ENCODE measurements at regions not wholly inside any gene's neighbourhood (a gene's known extent, or its start where the extent isn't known, plus 50 kb on each side); places are given as distances from the start of the nearest gene placed in this dataset.

DNA sequence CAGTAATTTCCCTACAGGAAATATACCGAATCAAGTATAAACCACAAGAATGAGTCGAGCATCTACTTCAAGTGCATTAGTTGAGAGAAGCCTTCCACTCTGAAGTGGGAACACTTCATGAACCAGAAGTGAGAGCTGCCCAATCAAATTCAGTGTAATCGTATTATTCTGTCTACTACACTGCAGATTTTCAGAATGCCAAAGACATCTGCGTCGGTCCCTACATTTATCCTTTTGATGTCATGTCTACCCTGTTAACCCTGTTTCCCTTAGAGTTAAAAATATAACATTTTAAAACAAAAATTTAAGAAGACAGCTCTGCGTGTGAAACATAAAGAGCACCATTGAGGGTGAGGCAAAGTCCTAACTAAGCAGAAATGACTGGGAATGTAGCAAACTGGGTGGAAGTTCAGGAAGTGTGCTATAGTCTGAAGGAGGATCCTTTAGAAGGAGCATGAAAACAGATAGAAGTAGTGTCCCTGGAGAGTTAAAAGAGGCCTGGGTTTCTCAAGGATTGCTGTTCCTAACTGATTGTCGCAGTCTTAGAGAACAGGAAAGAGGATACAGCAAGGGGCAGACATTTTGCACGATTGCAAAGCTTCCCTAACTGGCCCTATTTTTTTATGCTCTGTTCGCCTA is 291.2 kb downstream of the PTPRC start (continued):
- TF ChIP-seq IKZF1 (conservative IDR thresholded peaks at IDR 0.05) (0 out of 2 replicates have a peak, but pooled peaks have one; percentile 37), RAD51 (IDR thresholded peaks at IDR 0.05) (no peak), MTA3 (IDR thresholded peaks at IDR 0.05; ENCODE audit: borderline replicate concordance, low read length) (no peak), TCF3 (IDR thresholded peaks at IDR 0.05; ENCODE audit: borderline replicate concordance, insufficient read depth, low read depth, low read length) (no peak), LARP7 (IDR thresholded peaks at IDR 0.05) (no peak), POLR2AphosphoS2 (IDR thresholded peaks at IDR 0.05; ENCODE audit: low read depth, low read length) (no peak), IKZF2 (IDR thresholded peaks at IDR 0.05) (peak; percentile 40 to 44; a peak in 2 of 4 replicates), BACH1 (IDR thresholded peaks at IDR 0.05; ENCODE audit: borderline replicate concordance) (no peak)
- TF ChIP-seq, protein P1, sequence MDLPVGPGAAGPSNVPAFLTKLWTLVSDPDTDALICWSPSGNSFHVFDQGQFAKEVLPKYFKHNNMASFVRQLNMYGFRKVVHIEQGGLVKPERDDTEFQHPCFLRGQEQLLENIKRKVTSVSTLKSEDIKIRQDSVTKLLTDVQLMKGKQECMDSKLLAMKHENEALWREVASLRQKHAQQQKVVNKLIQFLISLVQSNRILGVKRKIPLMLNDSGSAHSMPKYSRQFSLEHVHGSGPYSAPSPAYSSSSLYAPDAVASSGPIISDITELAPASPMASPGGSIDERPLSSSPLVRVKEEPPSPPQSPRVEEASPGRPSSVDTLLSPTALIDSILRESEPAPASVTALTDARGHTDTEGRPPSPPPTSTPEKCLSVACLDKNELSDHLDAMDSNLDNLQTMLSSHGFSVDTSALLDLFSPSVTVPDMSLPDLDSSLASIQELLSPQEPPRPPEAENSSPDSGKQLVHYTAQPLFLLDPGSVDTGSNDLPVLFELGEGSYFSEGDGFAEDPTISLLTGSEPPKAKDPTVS (IDR thresholded peaks at IDR 0.05; ENCODE audit: low read depth, low read length), result no peak

GRCh38 chr1:198932351-198932991 is 293.6 kb downstream of the PTPRC start:
- ChIA-PET SMC1A (ENCODE audit: uncharacterized antibody, unreplicated experiment) (interaction anchor here (0.6 to 2.5 kb wide), 21 partner anchors 9 to 341 kb away, joined by 3 to 12 read pairs (median 4); no protein-coding TSS in a partner anchor), RAD21 (ENCODE audit: unreplicated experiment) (interaction anchor here (0.8 to 6.7 kb wide), 14 partner anchors 11 to 348 kb away, joined by 3 to 85 read pairs (median 6); no protein-coding TSS in a partner anchor), POLR2A (interaction anchor here (0.7 to 6.0 kb wide), 6 partner anchors 10 to 154 kb away, joined by 3 to 37 read pairs (median 3); no protein-coding TSS in a partner anchor), CTCF (interaction anchor here (0.8 to 6.8 kb wide), 5 partner anchors 9 to 310 kb away, joined by 3 to 41 read pairs (median 8); no protein-coding TSS in a partner anchor)
- in situ Hi-C loops (cut with MboI), result no loop called here
- Histone ChIP-seq H2AFZ (ENCODE audit: control insufficient read depth, low read depth, low read length) (peak overlapping the region; percentile 58), H4K20me1 (ENCODE audit: control insufficient read depth, insufficient read depth) (no peaks in the 10 kb centered on the region), H3K27me3 (replicated peaks in 1 of 2; ENCODE audit: control insufficient read depth in 2 of 2, insufficient read depth in 2 of 2, low read length in 1 of 2) (no peaks in the 10 kb centered on the region), H3K27ac (ENCODE audit: control insufficient read depth, insufficient read depth) (peak overlapping the region; percentile 77), H3K4me2 (ENCODE audit: control insufficient read depth, insufficient read depth) (peak overlapping the region; percentile 79), H3K4me1 (ENCODE audit: control insufficient read depth, insufficient read depth, low read length) (peaks cover 2% of the 10 kb centered on the region; the same call in 1 of the 2 replicates), H3K9me3 (replicated peaks; ENCODE audit: control insufficient read depth, insufficient read depth, low read length) (no peaks in the 10 kb centered on the region), H3K4me3 (peak overlapping the region; percentile 21; the same call in 1 of the 2 replicates), H3K9ac (ENCODE audit: control insufficient read depth, insufficient read depth, low read length) (peak overlapping the region; percentile 43), H3K36me3 (ENCODE audit: control insufficient read depth in 2 of 2, insufficient read depth in 2 of 2, low read length in 1 of 2) (no peaks in the 10 kb centered on the region), H3K79me2 (ENCODE audit: control insufficient read depth, insufficient read depth, low read length) (peaks cover 81% of the 10 kb centered on the region)
- TF ChIP-seq NFIC (IDR thresholded peaks at IDR 0.05; ENCODE audit: low read depth, low read length) (0 out of 2 replicates have a peak, but pooled peaks have one; percentile 19), SREBF1 (IDR thresholded peaks at IDR 0.05; ENCODE audit: low read length) (no peak), NR2F1 (conservative IDR thresholded peaks at IDR 0.05) (peak; percentile 41; the same call in 1 of the 2 replicates), RAD51 (IDR thresholded peaks at IDR 0.05) (peak; percentile 73), ZBTB33 (IDR thresholded peaks at IDR 0.05) (no peak), ZNF24 (IDR thresholded peaks at IDR 0.05) (0 out of 2 replicates have a peak, but pooled peaks have one; percentile 30)
- TF ChIP-seq, protein P2, sequence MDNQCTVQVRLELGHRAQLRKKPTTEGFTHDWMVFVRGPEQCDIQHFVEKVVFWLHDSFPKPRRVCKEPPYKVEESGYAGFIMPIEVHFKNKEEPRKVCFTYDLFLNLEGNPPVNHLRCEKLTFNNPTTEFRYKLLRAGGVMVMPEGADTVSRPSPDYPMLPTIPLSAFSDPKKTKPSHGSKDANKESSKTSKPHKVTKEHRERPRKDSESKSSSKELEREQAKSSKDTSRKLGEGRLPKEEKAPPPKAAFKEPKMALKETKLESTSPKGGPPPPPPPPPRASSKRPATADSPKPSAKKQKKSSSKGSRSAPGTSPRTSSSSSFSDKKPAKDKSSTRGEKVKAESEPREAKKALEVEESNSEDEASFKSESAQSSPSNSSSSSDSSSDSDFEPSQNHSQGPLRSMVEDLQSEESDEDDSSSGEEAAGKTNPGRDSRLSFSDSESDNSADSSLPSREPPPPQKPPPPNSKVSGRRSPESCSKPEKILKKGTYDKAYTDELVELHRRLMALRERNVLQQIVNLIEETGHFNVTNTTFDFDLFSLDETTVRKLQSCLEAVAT (IDR thresholded peaks at IDR 0.05), result 0 out of 2 replicates have a peak, but pooled peaks have one; percentile 56
- FAIRE-seq, result no peak
- intact Hi-C loops (cut with micrococcal nuclease; ENCODE audit: unreplicated experiment), result loop anchor here (10.0 kb wide), 1 partner anchor 222 kb away; no protein-coding TSS in a partner anchor
- DNase-seq (ENCODE audit: low read depth, low spot score), result no peak
- BruUV-seq (replicated peaks), result no TSS peak
- no peak for ATAC-seq
- 66% methylated on average over 6 of the region's 6 CpGs for WGBS (ENCODE audit: insufficient coverage, insufficient replicate concordance, low lambda C conversion rate, missing lambda C conversion rate)
